HepG2 (cell line): ENCODE measurements at regions not wholly inside any gene's neighbourhood (a gene's known extent, or its start where the extent isn't known, plus 50 kb on each side); places are given as distances from the start of the nearest gene placed in this dataset.

ENCODE experiments used
- ATAC-seq: fragments of 200-7000 bp; cut with Tn5 transposase; 3 replicates; pipeline ENCODE4 v1.9.1; 2020; ENCODE audit warnings: mild to moderate bottlenecking, moderate library complexity
- BruUV-seq: library from RNA; stranded (reverse); fragments of 400-500 nt; replicated peaks from 2 replicates; lab custom pipeline; 2021; lab: Mats Ljungman, UMichigan
- CTCF ChIA-PET: fragments of 300-600 bp; formaldehyde crosslinking; extraction: SDS; loops from one replicate; lab custom pipeline; 2021; ENCODE audit warnings: low total read pairs, inconsistent platforms, low intra/inter-chr PET ratio; lab: Yijun Ruan, JAX
- POLR2A ChIA-PET: fragments of 350-600 bp; sonication (Branson Sonifier 250); formaldehyde crosslinking; loops from one replicate; lab custom pipeline; 2020; ENCODE audit warnings: antibody characterized with exemption, inconsistent platforms; lab: Yijun Ruan, JAX
- DNase-seq: peaks from one replicate; pipeline ENCODE4 v3.0.0-alpha.2; 2015; ENCODE audit warnings: low spot score
- FAIRE-seq: peaks from 3 replicates; lab custom pipeline; 2011; peaks lifted over from hg19 to GRCh38; lab: Jason Lieb, UNC
- H2AFZ ChIP-seq: one replicate; pipeline ENCODE4 v1.6.1; 2011; ENCODE audit warnings: low read length, inconsistent platforms
- H3K27ac ChIP-seq: fragments of 300-600 bp; 3 replicates; pipeline ENCODE4 v1.8.0; 2011; ENCODE audit warnings: mixed run types, mild to moderate bottlenecking, mixed read lengths, low read length, inconsistent platforms; ENCODE audit not compliant: insufficient read depth; ENCODE audit errors: extremely low read length
- H3K27me3 ChIP-seq, 2 experiments: fragments of 200-600 bp in 1 of 2; 2 replicates in 1 of 2; 3 replicates in 1 of 2; pipeline versions ENCODE4 v1.6.0 to v1.8.0; 2011; ENCODE audit warnings: low read length in 2 of 2, mild to moderate bottlenecking in 2 of 2, moderate library complexity in 2 of 2, inconsistent platforms in 1 of 2; ENCODE audit not compliant: insufficient read depth in 2 of 2, control insufficient read depth in 1 of 2
- H3K36me3 ChIP-seq, 2 experiments: fragments of 200-600 bp in 1 of 2; replicated peaks in 1 of 2; 2 replicates in 1 of 2; 3 replicates in 1 of 2; pipeline versions ENCODE4 v1.5.1 to v1.8.0; 2011; ENCODE audit warnings: low read length in 2 of 2, inconsistent platforms in 1 of 2; ENCODE audit not compliant: insufficient read depth in 2 of 2, control insufficient read depth in 1 of 2
- H3K4me1 ChIP-seq: 2 replicates; pipeline ENCODE4 v1.5.1; 2012; ENCODE audit warnings: low read length, inconsistent platforms; ENCODE audit not compliant: insufficient read depth
- H3K4me2 ChIP-seq: 2 replicates; pipeline ENCODE4 v1.6.0; 2011; ENCODE audit warnings: low read depth, low read length, inconsistent platforms
- H3K4me3 ChIP-seq, 3 experiments: fragments of 200-600 bp in 1 of 3; sonication (generic), shearing (Covaris generic) in 1 of 3; replicated peaks in 1 of 3; 2 replicates each; pipeline ENCODE4 v1.5.1; 2011 to 2016; ENCODE audit warnings: low read length in 3 of 3, inconsistent platforms in 2 of 3, low read depth in 2 of 3, mild to moderate bottlenecking in 2 of 3, control low read depth in 1 of 3, mixed read lengths in 1 of 3; ENCODE audit not compliant: insufficient read depth in 1 of 3
- H3K79me2 ChIP-seq: one replicate; pipeline ENCODE4 v1.6.1; 2011; ENCODE audit warnings: low read length, inconsistent platforms; ENCODE audit not compliant: insufficient read depth
- H3K9ac ChIP-seq: 2 replicates; pipeline ENCODE4 v1.6.0; 2011; ENCODE audit warnings: mild to moderate bottlenecking, low read depth, low read length, inconsistent platforms; ENCODE audit not compliant: insufficient read depth
- H3K9me3 ChIP-seq: 2 replicates; pipeline ENCODE4 v1.5.1; 2012; ENCODE audit warnings: mild to moderate bottlenecking, low read length
- H4K20me1 ChIP-seq: 2 replicates; pipeline ENCODE4 v1.6.0; 2011; ENCODE audit warnings: inconsistent platforms, mild to moderate bottlenecking, low read length, moderate library complexity; ENCODE audit not compliant: insufficient read depth
- DPF2 ChIP-seq: sonication (generic); formaldehyde crosslinking; IDR thresholded peaks from 2 replicates; pipeline ENCODE4 v1.4.0; 2020; ENCODE audit warnings: mild to moderate bottlenecking, low read depth, missing genetic modification reagents, borderline replicate concordance
- FOXO1 ChIP-seq: sonication (generic); formaldehyde crosslinking; IDR thresholded peaks from 2 replicates; pipeline ENCODE4 v1.4.0; 2020; ENCODE audit warnings: missing genetic modification reagents
- MYNN ChIP-seq: sonication (generic); formaldehyde crosslinking; IDR thresholded peaks from 2 replicates; pipeline ENCODE4 v1.4.0; 2020; ENCODE audit warnings: mild to moderate bottlenecking, low read depth, missing genetic modification reagents
- PPARG ChIP-seq: conservative IDR thresholded peaks from 2 replicates; pipeline ENCODE4 v1.6.1; 2016; ENCODE audit warnings: missing biosample characterization, missing genetic modification reagents
- SIX1 ChIP-seq: sonication (generic); formaldehyde crosslinking; IDR thresholded peaks from 2 replicates; pipeline ENCODE4 v1.4.0; 2020; ENCODE audit warnings: missing genetic modification reagents, borderline replicate concordance
- SMARCC2 ChIP-seq: fragments of 450-650 bp; IDR thresholded peaks from 2 replicates; pipeline ENCODE4 v1.6.1; 2017; ENCODE audit warnings: antibody characterized with exemption, mild to moderate bottlenecking
- YEATS2 ChIP-seq: sonication (generic); formaldehyde crosslinking; IDR thresholded peaks from 2 replicates; pipeline ENCODE4 v1.4.0; 2020; ENCODE audit warnings: missing genetic modification reagents, borderline replicate concordance
- ZBTB20 ChIP-seq: sonication (generic); formaldehyde crosslinking; IDR thresholded peaks from 2 replicates; pipeline ENCODE4 v1.8.1; 2023; ENCODE audit warnings: missing genetic modification reagents, low read depth, mild to moderate bottlenecking, borderline replicate concordance
- ZNF446 ChIP-seq: sonication (generic); formaldehyde crosslinking; IDR thresholded peaks from 2 replicates; pipeline ENCODE4 v1.5.0; 2020; ENCODE audit warnings: mild to moderate bottlenecking, missing genetic modification reagents
- ZNF552 ChIP-seq: sonication (generic); formaldehyde crosslinking; IDR thresholded peaks from 2 replicates; pipeline ENCODE4 v1.9.0; 2022; ENCODE audit warnings: missing genetic modification reagents, mild to moderate bottlenecking, borderline replicate concordance
- ZNF598 ChIP-seq: sonication (generic); formaldehyde crosslinking; IDR thresholded peaks from 2 replicates; pipeline ENCODE4 v1.5.1; 2020; ENCODE audit warnings: mild to moderate bottlenecking, missing genetic modification reagents, borderline replicate concordance
- ZNF720 ChIP-seq: sonication (generic); formaldehyde crosslinking; IDR thresholded peaks from 2 replicates; pipeline ENCODE4 v1.4.0; 2020; ENCODE audit warnings: missing genetic modification reagents
- WGBS: methylation state at CpG from one replicate; pipeline ENCODE4 v1.1.6; 2017; ENCODE audit warnings: low lambda C conversion rate; 5-methylcytosine and 5-hydroxymethylcytosine counted together
- in situ Hi-C: cut with HindIII; loops from 2 replicates; pipeline ENCODE4 v1.10.0; 2017; ENCODE audit warnings: low pct_unique_long_range_greater_than_20kb; ENCODE audit not compliant: extremely low pct_ligation_motif_present
- intact Hi-C: fragments of 100-400 bp; cut with micrococcal nuclease; formaldehyde crosslinking; loops from one replicate; pipeline ENCODE4 v1.10.0; 2022; ENCODE audit not compliant: unreplicated experiment
- TF ChIP-seq, protein P1 (sequence below): sonication (generic); formaldehyde crosslinking; IDR thresholded peaks from 2 replicates; pipeline ENCODE4 v1.8.0; 2022; ENCODE audit warnings: mild to moderate bottlenecking, missing genetic modification reagents, borderline replicate concordance
- TF ChIP-seq, protein P2 (sequence below): sonication (generic); formaldehyde crosslinking; conservative IDR thresholded peaks from 2 replicates; pipeline ENCODE4 v1.4.0; 2020; ENCODE audit warnings: missing genetic modification reagents
- TF ChIP-seq, protein P3 (sequence below): sonication (generic); formaldehyde crosslinking; IDR thresholded peaks from 2 replicates; pipeline ENCODE4 v1.4.0; 2020; ENCODE audit warnings: mild to moderate bottlenecking, missing genetic modification reagents, borderline replicate concordance

DNA sequence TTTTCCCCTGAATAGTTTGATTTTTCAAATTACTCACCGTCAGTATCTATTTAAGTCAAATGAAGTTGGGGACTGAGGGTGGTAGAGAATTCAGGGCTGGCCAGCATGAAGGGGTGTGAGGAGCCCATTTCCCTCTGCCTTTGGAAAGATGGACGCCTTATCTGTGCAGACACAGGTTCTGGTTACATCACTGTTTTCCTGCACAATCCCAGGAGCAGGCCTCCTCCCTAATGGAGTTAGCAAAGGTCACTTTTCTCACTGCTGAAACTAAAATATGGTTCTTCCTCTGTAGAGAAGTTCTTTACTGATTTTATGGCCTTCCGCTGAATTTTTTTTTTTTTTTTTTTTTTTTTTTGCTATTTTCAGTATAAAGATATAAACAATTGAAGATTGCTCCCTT, 69.1 kb downstream of the FOXD1 start (continued):
- TF ChIP-seq PPARG (CRISPR knock-in tag) = no peak

DNA sequence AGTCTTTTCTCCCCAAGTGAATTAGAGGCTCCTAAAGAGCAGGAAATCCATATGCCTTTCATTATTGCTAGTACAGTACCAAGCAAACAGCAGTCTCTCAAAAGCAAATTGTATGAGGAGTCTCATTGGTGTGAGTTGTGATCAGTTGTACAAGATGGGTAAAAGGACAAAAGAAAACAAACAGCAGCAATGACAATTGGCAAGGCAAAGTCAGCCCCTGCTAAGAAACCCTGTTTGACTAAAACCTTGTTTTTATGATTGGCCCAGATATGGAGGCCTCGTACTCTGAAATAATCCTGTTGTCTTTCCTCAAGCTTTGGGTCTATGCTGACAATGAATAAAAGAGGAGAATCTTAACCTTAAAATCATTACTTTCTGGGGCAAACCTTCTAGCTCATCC, 69.8 kb downstream of the FOXD1 start:
- H3K4me3 ChIP-seq = no peak overlapping the region
- POLR2A ChIA-PET = no interaction called here

More for the DNA sequence above, 69.8 kb downstream of the FOXD1 start:
- H3K9me3 ChIP-seq = no peaks in the 10 kb centered on the region
- CTCF ChIA-PET = no interaction called here
- H3K27ac ChIP-seq = no peak overlapping the region
- H3K36me3 ChIP-seq = no peaks in the 10 kb centered on the region
- no peak for FAIRE-seq
- H3K27me3 ChIP-seq = peaks cover 1 to 10% of the 10 kb centered on the region in 2 experiments; a peak in 3 of 5 replicates
- BruUV-seq = no TSS peak
- no peak for ATAC-seq
- TF ChIP-seq SIX1 (CRISPR knock-in tag) = no peak
- no peak for TF ChIP-seq DPF2
- TF ChIP-seq ZBTB20 (CRISPR knock-in tag) = no peak
- no peak for TF ChIP-seq ZNF720
- no peak for TF ChIP-seq YEATS2 (CRISPR knock-in tag)
- TF ChIP-seq MYNN (CRISPR knock-in tag) = no peak
- no peak for TF ChIP-seq ZNF598 (CRISPR knock-in tag)
- TF ChIP-seq, protein P1, sequence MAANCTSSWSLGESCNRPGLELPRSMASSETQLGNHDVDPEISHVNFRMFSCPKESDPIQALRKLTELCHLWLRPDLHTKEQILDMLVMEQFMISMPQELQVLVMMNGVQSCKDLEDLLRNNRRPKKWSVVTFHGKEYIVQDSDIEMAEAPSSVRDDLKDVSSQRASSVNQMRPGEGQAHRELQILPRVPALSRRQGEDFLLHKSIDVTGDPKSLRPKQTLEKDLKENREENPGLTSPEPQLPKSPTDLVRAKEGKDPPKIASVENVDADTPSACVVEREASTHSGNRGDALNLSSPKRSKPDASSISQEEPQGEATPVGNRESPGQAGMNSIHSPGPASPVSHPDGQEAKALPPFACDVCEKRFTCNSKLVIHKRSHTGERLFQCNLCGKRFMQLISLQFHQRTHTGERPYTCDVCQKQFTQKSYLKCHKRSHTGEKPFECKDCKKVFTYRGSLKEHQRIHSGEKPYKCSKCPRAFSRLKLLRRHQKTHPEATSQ = no peak
- TF ChIP-seq, protein P2, sequence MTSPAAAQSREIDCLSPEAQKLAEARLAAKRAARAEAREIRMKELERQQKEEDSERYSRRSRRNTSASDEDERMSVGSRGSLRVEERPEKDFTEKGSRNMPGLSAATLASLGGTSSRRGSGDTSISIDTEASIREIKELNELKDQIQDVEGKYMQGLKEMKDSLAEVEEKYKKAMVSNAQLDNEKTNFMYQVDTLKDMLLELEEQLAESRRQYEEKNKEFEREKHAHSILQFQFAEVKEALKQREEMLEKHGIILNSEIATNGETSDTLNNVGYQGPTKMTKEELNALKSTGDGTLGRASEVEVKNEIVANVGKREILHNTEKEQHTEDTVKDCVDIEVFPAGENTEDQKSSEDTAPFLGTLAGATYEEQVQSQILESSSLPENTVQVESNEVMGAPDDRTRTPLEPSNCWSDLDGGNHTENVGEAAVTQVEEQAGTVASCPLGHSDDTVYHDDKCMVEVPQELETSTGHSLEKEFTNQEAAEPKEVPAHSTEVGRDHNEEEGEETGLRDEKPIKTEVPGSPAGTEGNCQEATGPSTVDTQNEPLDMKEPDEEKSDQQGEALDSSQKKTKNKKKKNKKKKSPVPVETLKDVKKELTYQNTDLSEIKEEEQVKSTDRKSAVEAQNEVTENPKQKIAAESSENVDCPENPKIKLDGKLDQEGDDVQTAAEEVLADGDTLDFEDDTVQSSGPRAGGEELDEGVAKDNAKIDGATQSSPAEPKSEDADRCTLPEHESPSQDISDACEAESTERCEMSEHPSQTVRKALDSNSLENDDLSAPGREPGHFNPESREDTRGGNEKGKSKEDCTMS (CRISPR knock-in tag) = no peak
- TF ChIP-seq, protein P3, sequence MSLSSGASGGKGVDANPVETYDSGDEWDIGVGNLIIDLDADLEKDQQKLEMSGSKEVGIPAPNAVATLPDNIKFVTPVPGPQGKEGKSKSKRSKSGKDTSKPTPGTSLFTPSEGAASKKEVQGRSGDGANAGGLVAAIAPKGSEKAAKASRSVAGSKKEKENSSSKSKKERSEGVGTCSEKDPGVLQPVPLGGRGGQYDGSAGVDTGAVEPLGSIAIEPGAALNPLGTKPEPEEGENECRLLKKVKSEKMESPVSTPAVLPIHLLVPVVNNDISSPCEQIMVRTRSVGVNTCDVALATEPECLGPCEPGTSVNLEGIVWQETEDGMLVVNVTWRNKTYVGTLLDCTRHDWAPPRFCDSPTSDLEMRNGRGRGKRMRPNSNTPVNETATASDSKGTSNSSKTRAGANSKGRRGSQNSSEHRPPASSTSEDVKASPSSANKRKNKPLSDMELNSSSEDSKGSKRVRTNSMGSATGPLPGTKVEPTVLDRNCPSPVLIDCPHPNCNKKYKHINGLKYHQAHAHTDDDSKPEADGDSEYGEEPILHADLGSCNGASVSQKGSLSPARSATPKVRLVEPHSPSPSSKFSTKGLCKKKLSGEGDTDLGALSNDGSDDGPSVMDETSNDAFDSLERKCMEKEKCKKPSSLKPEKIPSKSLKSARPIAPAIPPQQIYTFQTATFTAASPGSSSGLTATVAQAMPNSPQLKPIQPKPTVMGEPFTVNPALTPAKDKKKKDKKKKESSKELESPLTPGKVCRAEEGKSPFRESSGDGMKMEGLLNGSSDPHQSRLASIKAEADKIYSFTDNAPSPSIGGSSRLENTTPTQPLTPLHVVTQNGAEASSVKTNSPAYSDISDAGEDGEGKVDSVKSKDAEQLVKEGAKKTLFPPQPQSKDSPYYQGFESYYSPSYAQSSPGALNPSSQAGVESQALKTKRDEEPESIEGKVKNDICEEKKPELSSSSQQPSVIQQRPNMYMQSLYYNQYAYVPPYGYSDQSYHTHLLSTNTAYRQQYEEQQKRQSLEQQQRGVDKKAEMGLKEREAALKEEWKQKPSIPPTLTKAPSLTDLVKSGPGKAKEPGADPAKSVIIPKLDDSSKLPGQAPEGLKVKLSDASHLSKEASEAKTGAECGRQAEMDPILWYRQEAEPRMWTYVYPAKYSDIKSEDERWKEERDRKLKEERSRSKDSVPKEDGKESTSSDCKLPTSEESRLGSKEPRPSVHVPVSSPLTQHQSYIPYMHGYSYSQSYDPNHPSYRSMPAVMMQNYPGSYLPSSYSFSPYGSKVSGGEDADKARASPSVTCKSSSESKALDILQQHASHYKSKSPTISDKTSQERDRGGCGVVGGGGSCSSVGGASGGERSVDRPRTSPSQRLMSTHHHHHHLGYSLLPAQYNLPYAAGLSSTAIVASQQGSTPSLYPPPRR (CRISPR knock-in tag) = no peak
- TF ChIP-seq ZNF552 (CRISPR knock-in tag) = no peak
- TF ChIP-seq ZNF446 (CRISPR knock-in tag) = no peak
- TF ChIP-seq FOXO1 = no peak
- no peak for TF ChIP-seq SMARCC2
- TF ChIP-seq, all 625 proteins: peak for 0
- WGBS = 10% methylated on average over 1 of the region's 1 CpG
- Histone ChIP-seq H3K79me2 (no peaks in the 10 kb centered on the region), H3K4me1 (no peaks in the 10 kb centered on the region), H4K20me1 (no peaks in the 10 kb centered on the region), H2AFZ (no peak overlapping the region), H3K4me2 (no peak overlapping the region), H3K9ac (no peak overlapping the region)
- in situ Hi-C loops = no loop called here
- no peak for DNase-seq
- intact Hi-C loops = no loop called here
